ENCODE measurements at regions not wholly inside any gene's neighbourhood (a gene's known extent, or its start where the extent isn't known, plus 50 kb on each side); places are given as distances from the start of the nearest gene placed in this dataset.

- no peaks in the 10 kb centered on the region for H3K27me3 ChIP-seq (ENCODE audit: control insufficient read depth, insufficient read depth, low read length)
- Mint-ChIP-seq H3K36me3 (no peaks in the 10 kb centered on the region), H3K27me3 (ENCODE audit: low read depth in 2 of 2) (no peaks in the 10 kb centered on the region), H3K27ac (no peak overlapping the region), H3K4me3 (no peak overlapping the region), H3K9me3 (peaks cover 7 to 19% of the 10 kb centered on the region in 2 donors), H3K4me1 (no peaks in the 10 kb centered on the region)
- 88% methylated on average over 1 of the region's 1 CpG for WGBS (ENCODE audit: insufficient coverage)
- no peak overlapping the region for H3K4me3 ChIP-seq (ENCODE audit: low read length)
- ATAC-seq (no peak), DNase-seq (no peak)
- intact Hi-C loops (cut with micrococcal nuclease), result no loop called here
- no peak overlapping the region for H3K27ac ChIP-seq (ENCODE audit: low read length)
- no peaks in the 10 kb centered on the region for H3K4me1 ChIP-seq (ENCODE audit: control insufficient read depth, insufficient read depth, low read length)
- H3K9me3 ChIP-seq (ENCODE audit: control insufficient read depth, insufficient read depth, low read length), result peaks cover 11% of the 10 kb centered on the region
- H3K36me3 ChIP-seq (ENCODE audit: control insufficient read depth, insufficient read depth, low read length), result no peaks in the 10 kb centered on the region
- no peak for TF ChIP-seq CTCF (IDR thresholded peaks at IDR 0.05)
Observed at GRCh38 chr4:175033162-175033561, 115.0 kb downstream of the ADAM29 start.

- H3K27ac ChIP-seq (ENCODE audit: low read length), result no peak overlapping the region
- H3K9me3 ChIP-seq (ENCODE audit: control insufficient read depth, insufficient read depth, low read length), result peaks cover 11% of the 10 kb centered on the region
- H3K4me3 Mint-ChIP-seq, result no peak overlapping the region
- TF ChIP-seq CTCF (IDR thresholded peaks at IDR 0.05), result no peak
- no peaks in the 10 kb centered on the region for H3K36me3 ChIP-seq (ENCODE audit: control insufficient read depth, insufficient read depth, low read length)
- DNase-seq, result no peak
- H3K4me1 Mint-ChIP-seq, result no peaks in the 10 kb centered on the region
- no peak overlapping the region for H3K27ac Mint-ChIP-seq
- no peaks in the 10 kb centered on the region for H3K27me3 ChIP-seq (ENCODE audit: control insufficient read depth, insufficient read depth, low read length)
- WGBS (ENCODE audit: insufficient coverage), result 86% methylated on average over 1 of the region's 1 CpG
- intact Hi-C loops (cut with micrococcal nuclease), result no loop called here
- H3K27me3 Mint-ChIP-seq (ENCODE audit: low read depth in 2 of 2), result no peaks in the 10 kb centered on the region
- no peak overlapping the region for H3K4me3 ChIP-seq (ENCODE audit: low read length)
- no peaks in the 10 kb centered on the region for H3K4me1 ChIP-seq (ENCODE audit: control insufficient read depth, insufficient read depth, low read length)
- H3K36me3 Mint-ChIP-seq, result no peaks in the 10 kb centered on the region
- ATAC-seq, result no peak
- peaks cover 7 to 23% of the 10 kb centered on the region in 2 donors for H3K9me3 Mint-ChIP-seq
Observed at GRCh38 chr4:175034007-175034406, 115.8 kb downstream of the ADAM29 start.

- Histone ChIP-seq H3K27ac (ENCODE audit: low read length) (no peak overlapping the region), H3K9me3 (ENCODE audit: control insufficient read depth, insufficient read depth, low read length) (peaks cover 11% of the 10 kb centered on the region), H3K4me3 (ENCODE audit: low read length) (no peak overlapping the region), H3K27me3 (ENCODE audit: control insufficient read depth, insufficient read depth, low read length) (no peaks in the 10 kb centered on the region), H3K4me1 (ENCODE audit: control insufficient read depth, insufficient read depth, low read length) (no peaks in the 10 kb centered on the region), H3K36me3 (ENCODE audit: control insufficient read depth, insufficient read depth, low read length) (no peaks in the 10 kb centered on the region)
- intact Hi-C loops (cut with micrococcal nuclease), result no loop called here
- H3K27ac Mint-ChIP-seq, result no peak overlapping the region
- H3K36me3 Mint-ChIP-seq, result no peaks in the 10 kb centered on the region
- H3K4me1 Mint-ChIP-seq, result no peaks in the 10 kb centered on the region
- no peak for TF ChIP-seq CTCF (IDR thresholded peaks at IDR 0.05)
- H3K9me3 Mint-ChIP-seq, result peaks cover 7 to 22% of the 10 kb centered on the region in 2 donors
- no peak for ATAC-seq
- DNase-seq, result no peak
- 90% methylated on average over 2 of the region's 2 CpGs for WGBS (ENCODE audit: insufficient coverage)
- no peak overlapping the region for H3K4me3 Mint-ChIP-seq
- no peaks in the 10 kb centered on the region for H3K27me3 Mint-ChIP-seq (ENCODE audit: low read depth in 2 of 2)
Observed at GRCh38 chr4:175034986-175035705, 117.0 kb downstream of the ADAM29 start.

- H3K9me3 ChIP-seq (ENCODE audit: control insufficient read depth, insufficient read depth, low read length), result peaks cover 11% of the 10 kb centered on the region
- no peak overlapping the region for H3K4me3 ChIP-seq (ENCODE audit: low read length)
- DNase-seq (no peak), ATAC-seq (no peak)
- Mint-ChIP-seq H3K27me3 (ENCODE audit: low read depth in 2 of 2) (no peaks in the 10 kb centered on the region), H3K9me3 (peaks cover 7 to 26% of the 10 kb centered on the region in 2 donors), H3K36me3 (no peaks in the 10 kb centered on the region), H3K4me1 (no peaks in the 10 kb centered on the region), H3K27ac (no peak overlapping the region), H3K4me3 (no peak overlapping the region)
- H3K4me1 ChIP-seq (ENCODE audit: control insufficient read depth, insufficient read depth, low read length), result no peaks in the 10 kb centered on the region
- no peak for TF ChIP-seq CTCF (IDR thresholded peaks at IDR 0.05)
- intact Hi-C loops (cut with micrococcal nuclease), result no loop called here
- 81% methylated on average over 2 of the region's 2 CpGs for WGBS (ENCODE audit: insufficient coverage)
- H3K27ac ChIP-seq (ENCODE audit: low read length), result no peak overlapping the region
- H3K27me3 ChIP-seq (ENCODE audit: control insufficient read depth, insufficient read depth, low read length), result no peaks in the 10 kb centered on the region
- H3K36me3 ChIP-seq (ENCODE audit: control insufficient read depth, insufficient read depth, low read length), result no peaks in the 10 kb centered on the region
Observed at GRCh38 chr4:175035905-175036304, 117.7 kb downstream of the ADAM29 start.

Measured in natural killer cell (primary cell).